Esophagus (tissue), 2 donors: ENCODE measurements at regions not wholly inside any gene's neighbourhood (a gene's known extent, or its start where the extent isn't known, plus 50 kb on each side); places are given as distances from the start of the nearest gene placed in this dataset.
"Not testable (repeated sequence)": the region's sequence is repeated elsewhere in the genome, so short reads cannot be mapped to it uniquely, and the experiment has no call there.

Source experiments
- H3K27ac ChIP-seq, 2 donors: one replicate each; pipeline ENCODE4 v1.5.1; 2013; ENCODE audit warnings: low read depth in 2 of 2, mild to moderate bottlenecking in 2 of 2, inconsistent platforms in 1 of 2, low read length in 1 of 2, moderate library complexity in 1 of 2
- H3K27me3 ChIP-seq, 2 donors: one replicate each; pipeline ENCODE4 v1.6.1; 2013; ENCODE audit warnings: low read length in 2 of 2, control low read depth in 1 of 2, mild to moderate bottlenecking in 1 of 2; ENCODE audit not compliant: insufficient read depth in 2 of 2, control insufficient read depth in 1 of 2
- H3K36me3 ChIP-seq, 2 donors: one replicate each; pipeline ENCODE4 v1.6.1; 2013; ENCODE audit warnings: low read length in 1 of 2; ENCODE audit not compliant: control insufficient read depth in 2 of 2, insufficient read depth in 2 of 2
- H3K4me1 ChIP-seq, 2 donors: one replicate each; pipeline ENCODE4 v1.6.1; 2013; ENCODE audit warnings: low read length in 1 of 2; ENCODE audit not compliant: control insufficient read depth in 2 of 2, insufficient read depth in 2 of 2
- H3K4me3 ChIP-seq, 2 donors: one replicate each; pipeline ENCODE4 v1.5.1; 2013; ENCODE audit warnings: low read length in 2 of 2, mild to moderate bottlenecking in 2 of 2, low read depth in 1 of 2, moderate library complexity in 1 of 2
- H3K9me3 ChIP-seq, 2 donors: one replicate each; pipeline ENCODE4 v1.6.1; 2013; ENCODE audit warnings: mild to moderate bottlenecking in 2 of 2, low read depth in 1 of 2, low read length in 1 of 2, moderate library complexity in 1 of 2; ENCODE audit not compliant: control insufficient read depth in 2 of 2, insufficient read depth in 1 of 2
- WGBS, 2 donors: extraction: QIAGEN DNeasy Blood & Tissue Kit; methylation state at CpG; one replicate each; pipeline ENCODE4 v1.1.7; 2013; 5-methylcytosine and 5-hydroxymethylcytosine counted together
- donor health status: healthy with polysubstance abuse.
- donor health status: Bipolar disorder and iron deficiency.

DNA sequence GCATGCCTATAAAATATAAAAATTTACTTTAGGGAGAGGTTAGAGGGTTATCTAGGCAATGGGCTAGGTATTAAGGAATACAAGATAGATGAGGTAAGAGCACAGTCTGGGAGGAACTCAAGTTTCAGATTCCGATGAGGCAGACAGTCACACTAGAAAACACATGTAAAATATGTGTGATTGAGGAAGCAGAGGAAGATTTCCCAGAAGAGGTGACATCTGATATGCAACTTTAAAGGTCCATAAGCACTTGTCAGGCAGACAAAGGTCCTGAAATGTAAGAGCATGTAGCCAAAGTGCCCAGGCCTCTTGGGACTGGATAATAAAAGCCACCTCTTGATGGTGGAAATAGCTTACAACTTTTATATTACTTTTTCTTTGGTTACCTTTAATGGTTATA is 81.1 kb upstream of the AADAT start:
- H3K27me3 ChIP-seq, result no peaks in the 10 kb centered on the region
- no peak overlapping the region for H3K4me3 ChIP-seq
- no peaks in the 10 kb centered on the region for H3K36me3 ChIP-seq
- H3K27ac ChIP-seq, result no peak overlapping the region
- no peaks in the 10 kb centered on the region for H3K4me1 ChIP-seq
- H3K9me3 ChIP-seq, result no peaks in the 10 kb centered on the region
- WGBS, 2 donors, result 66 to 72% methylated on average over 1 of the region's 1 CpG

DNA sequence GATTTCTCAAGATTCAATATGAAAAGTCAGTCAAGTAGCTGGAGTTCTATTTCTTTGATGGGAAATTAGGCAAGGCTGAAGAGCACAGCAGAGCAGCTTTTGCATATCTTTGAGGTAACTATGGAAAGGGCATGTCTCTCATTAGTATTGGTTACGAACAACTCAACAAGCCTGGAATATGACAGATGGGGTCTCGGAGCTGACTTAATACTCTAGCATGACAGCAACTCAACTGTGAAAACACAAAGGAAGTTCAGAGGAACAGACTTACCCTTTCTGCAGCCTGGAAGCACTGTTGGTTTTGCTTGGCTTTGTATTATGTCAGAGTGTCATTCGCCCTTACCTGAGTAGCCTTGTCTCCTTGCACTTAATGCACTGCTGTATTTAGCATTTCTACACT is 79.9 kb upstream of the AADAT start:
- Histone ChIP-seq H3K9me3 (no peaks in the 10 kb centered on the region), H3K27ac (no peak overlapping the region), H3K4me3 (no peak overlapping the region), H3K4me1 (no peaks in the 10 kb centered on the region), H3K27me3 (no peaks in the 10 kb centered on the region), H3K36me3 (no peaks in the 10 kb centered on the region)
- 64 to 79% methylated on average over 3 of the region's 3 CpGs for WGBS, 2 donors

DNA sequence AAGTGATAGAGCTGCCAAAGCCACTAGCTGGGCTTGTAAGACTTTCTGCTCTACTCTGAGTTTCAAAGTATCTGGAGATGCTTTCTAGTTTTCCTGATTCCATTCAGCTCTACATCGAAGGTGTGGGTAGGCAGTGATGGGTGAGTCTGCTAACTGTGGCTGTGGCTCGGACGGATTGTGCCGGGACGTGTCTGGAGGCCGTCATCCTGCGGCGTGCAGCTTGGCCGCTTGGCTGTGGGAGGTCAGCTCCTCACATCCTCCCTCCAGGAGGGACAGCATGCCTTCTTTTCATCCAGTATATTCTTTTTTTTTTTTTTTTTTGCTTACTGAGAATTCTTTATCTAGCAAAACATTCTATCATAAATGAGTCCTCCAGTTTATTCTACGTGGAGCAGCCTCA is 77.9 kb upstream of the AADAT start:
- Histone ChIP-seq H3K27me3 (no peaks in the 10 kb centered on the region), H3K4me3 (no peak overlapping the region), H3K36me3 (no peaks in the 10 kb centered on the region), H3K4me1 (no peaks in the 10 kb centered on the region), H3K27ac (no peak overlapping the region), H3K9me3 (no peaks in the 10 kb centered on the region)
- WGBS, 2 donors, result 80% methylated on average over 10 of the region's 10 CpGs

DNA sequence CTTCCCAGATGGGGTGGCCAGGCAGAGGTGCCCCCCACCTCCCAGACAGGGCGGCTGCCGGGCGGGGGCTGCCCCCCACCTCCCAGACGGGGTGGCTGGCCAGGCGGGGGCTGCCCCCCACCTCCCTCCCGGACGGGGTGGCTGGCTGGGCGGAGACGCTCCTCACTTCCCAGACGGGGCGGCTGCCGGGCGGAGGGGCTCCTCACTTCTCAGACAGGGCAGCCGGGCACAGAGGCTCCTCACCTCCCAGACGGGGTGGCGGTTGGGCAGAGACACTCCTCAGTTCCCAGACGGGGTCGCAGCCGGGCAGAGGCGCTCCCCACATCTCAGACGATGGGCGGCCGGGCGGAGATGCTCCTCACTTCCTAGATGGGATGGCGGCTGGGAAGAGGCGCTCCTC is 76.4 kb upstream of the AADAT start:
- H3K4me3 ChIP-seq, H3K9me3 ChIP-seq, H3K36me3 ChIP-seq, H3K4me1 ChIP-seq, H3K27ac ChIP-seq, H3K27me3 ChIP-seq: not testable (repeated sequence)
- 93 to 94% methylated on average over 20 to 26 of the region's 26 CpGs for WGBS, 2 donors

- H3K4me3 ChIP-seq, result no peak overlapping the region
- H3K27me3 ChIP-seq, result no peaks in the 10 kb centered on the region
These were observed 72.7 kb upstream of the AADAT start for GRCh38 chr4:170162416-170162815.

GRCh38 chr4:170157670-170158069 is 67.9 kb upstream of the AADAT start:
- Histone ChIP-seq H3K27me3 (no peaks in the 10 kb centered on the region), H3K4me1 (no peaks in the 10 kb centered on the region), H3K27ac (no peak overlapping the region), H3K36me3 (no peaks in the 10 kb centered on the region), H3K9me3 (no peaks in the 10 kb centered on the region), H3K4me3 (no peak overlapping the region)

More at GRCh38 chr4:170162416-170162815, 72.7 kb upstream of the AADAT start:
- H3K36me3 ChIP-seq, result no peaks in the 10 kb centered on the region
- H3K27ac ChIP-seq, result no peak overlapping the region
- H3K4me1 ChIP-seq, result no peaks in the 10 kb centered on the region
- H3K9me3 ChIP-seq, result no peaks in the 10 kb centered on the region

- WGBS, 2 donors, result 69 to 72% methylated on average over 1 of the region's 1 CpG
- Histone ChIP-seq H3K4me1 (no peaks in the 10 kb centered on the region), H3K4me3 (no peak overlapping the region), H3K9me3 (no peaks in the 10 kb centered on the region), H3K36me3 (no peaks in the 10 kb centered on the region), H3K27me3 (no peaks in the 10 kb centered on the region), H3K27ac (no peak overlapping the region)
These were observed 55.4 kb upstream of the AADAT start for GRCh38 chr4:170145120-170145519.

DNA sequence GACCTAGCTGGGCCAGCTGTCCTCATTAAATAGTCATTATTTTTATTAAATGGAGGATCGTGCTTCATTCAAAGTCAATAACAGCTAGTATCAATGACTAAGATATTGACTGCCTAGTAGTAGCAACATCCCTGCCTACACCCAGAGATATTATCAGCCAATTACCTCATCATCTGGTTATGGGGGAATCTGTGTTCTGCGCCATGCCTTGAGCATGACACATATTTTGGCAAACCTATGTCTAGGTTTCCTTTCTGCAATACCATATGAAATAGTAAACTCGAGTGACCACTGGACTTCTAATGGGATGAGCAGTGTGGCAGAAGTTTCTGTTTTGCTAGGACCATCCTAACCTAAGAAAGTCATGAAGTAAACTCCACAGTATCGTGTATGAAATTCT is 50.0 kb upstream of the AADAT start:
- H3K36me3 ChIP-seq, result no peaks in the 10 kb centered on the region
- H3K4me3 ChIP-seq, result no peak overlapping the region
- H3K4me1 ChIP-seq, result no peaks in the 10 kb centered on the region
- no peaks in the 10 kb centered on the region for H3K27me3 ChIP-seq
- H3K27ac ChIP-seq, result no peak overlapping the region
- H3K9me3 ChIP-seq, result no peaks in the 10 kb centered on the region
- 82 to 85% methylated on average over 4 of the region's 4 CpGs for WGBS, 2 donors
